SK-N-SH (cell line): ENCODE measurements at regions not wholly inside any gene's neighbourhood (a gene's known extent, or its start where the extent isn't known, plus 50 kb on each side); places are given as distances from the start of the nearest gene placed in this dataset.
A peak's percentile ranks its signal among the peaks of the same experiment; 100 is the strongest.

Experiments used
- CTCF ChIA-PET: fragments of 300-600, 350-600 bp; formaldehyde crosslinking; extraction: SDS; loops from one replicate; lab custom pipeline; 2021; lab: Yijun Ruan, JAX
- POLR2A ChIA-PET: fragments of 350-600 bp; sonication (Branson Sonifier 250); formaldehyde crosslinking; extraction: SDS; loops from one replicate; lab custom pipeline; 2020; ENCODE audit warnings: antibody characterized with exemption, inconsistent platforms; lab: Yijun Ruan, JAX
- DNase-seq: peaks from one replicate; pipeline ENCODE4 v3.0.0; 2012
- H2AFZ ChIP-seq: fragments of 200-600 bp; sonication (generic); 2 replicates; pipeline ENCODE4 v1.8.1; 2016; ENCODE audit warnings: antibody characterized with exemption, mild to moderate bottlenecking, low read depth
- H3F3A ChIP-seq: fragments of 200-600 bp; sonication (generic); replicated peaks from 2 replicates; pipeline ENCODE3; 2016; ENCODE audit warnings: antibody characterized with exemption, mild to moderate bottlenecking; ENCODE audit not compliant: insufficient read depth
- H3K27ac ChIP-seq, 2 experiments: fragments of 200-500 bp in 1 of 2; fragments of 200-600 bp in 1 of 2; sonication (Bioruptor generic) in 1 of 2; sonication (generic), shearing (Covaris generic) in 1 of 2; 2 replicates each; pipeline versions ENCODE4 v1.5.1 to v1.6.1; 2014 to 2016; ENCODE audit warnings: low read depth in 2 of 2, inconsistent platforms in 1 of 2, low read length in 1 of 2, mild to moderate bottlenecking in 1 of 2, mixed read lengths in 1 of 2
- H3K27me3 ChIP-seq: fragments of 200-600 bp; sonication (generic), shearing (Covaris generic); 2 replicates; pipeline ENCODE4 v1.6.1; 2016; ENCODE audit warnings: mixed run types; ENCODE audit not compliant: insufficient read depth
- H3K36me3 ChIP-seq, 2 experiments: fragments of 200-500 bp in 1 of 2; fragments of 200-600 bp in 1 of 2; sonication (Bioruptor generic) in 1 of 2; sonication (generic) in 1 of 2; replicated peaks in 1 of 2; 2 replicates each; pipeline versions ENCODE3 to v1.5.1; 2014 to 2016; ENCODE audit warnings: low read length in 1 of 2, mild to moderate bottlenecking in 1 of 2; ENCODE audit not compliant: insufficient read depth in 2 of 2, control insufficient read depth in 1 of 2
- H3K4me1 ChIP-seq, 2 experiments: fragments of 200-500 bp in 1 of 2; fragments of 200-600 bp in 1 of 2; sonication (Bioruptor generic) in 1 of 2; sonication (generic), shearing (Covaris generic) in 1 of 2; 2 replicates each; pipeline versions ENCODE4 v1.5.1 to v1.6.1; 2014 to 2016; ENCODE audit warnings: low read depth in 1 of 2, low read length in 1 of 2, mixed run types in 1 of 2; ENCODE audit not compliant: insufficient read depth in 2 of 2, control insufficient read depth in 1 of 2
- H3K4me2 ChIP-seq: fragments of 200-600 bp; sonication (generic), shearing (Covaris generic); 2 replicates; pipeline ENCODE4 v1.6.1; 2017; ENCODE audit warnings: mixed run types
- H3K4me3 ChIP-seq, 2 experiments: fragments of 200-500 bp in 1 of 2; fragments of 200-600 bp in 1 of 2; sonication (Bioruptor generic) in 1 of 2; sonication (generic), shearing (Covaris generic) in 1 of 2; 2 replicates each; pipeline versions ENCODE4 v1.5.1 to v1.8.1; 2014 to 2016; ENCODE audit warnings: low read depth in 2 of 2, inconsistent platforms in 1 of 2, low read length in 1 of 2, mild to moderate bottlenecking in 1 of 2, mixed read lengths in 1 of 2, moderate library complexity in 1 of 2
- H3K79me2 ChIP-seq: fragments of 200-600 bp; sonication (generic); 2 replicates; pipeline ENCODE4 v1.8.1; 2017; ENCODE audit warnings: mild to moderate bottlenecking; ENCODE audit not compliant: insufficient read depth
- H3K9ac ChIP-seq: fragments of 200-600 bp; sonication (generic); 2 replicates; pipeline ENCODE4 v1.6.1; 2017; ENCODE audit warnings: mixed run types
- H3K9me2 ChIP-seq: fragments of 200-600 bp; sonication (generic); 2 replicates; pipeline ENCODE4 v1.6.1; 2017; ENCODE audit warnings: mixed run types
- H3K9me3 ChIP-seq: fragments of 200-600 bp; sonication (generic); 2 replicates; pipeline ENCODE4 v1.6.1; 2017; ENCODE audit warnings: mixed run types, mild to moderate bottlenecking, moderate library complexity
- H4K20me1 ChIP-seq: fragments of 200-600 bp; sonication (generic); 2 replicates; pipeline ENCODE4 v1.6.1; 2017; ENCODE audit warnings: mild to moderate bottlenecking, mixed run types; ENCODE audit not compliant: insufficient read depth
- CHD2 ChIP-seq: fragments of 150-350 bp; IDR thresholded peaks from 2 replicates; pipeline ENCODE4 v1.6.1; 2018; ENCODE audit warnings: low read length; ENCODE audit not compliant: partially characterized antibody
- ELF1 ChIP-seq: IDR thresholded peaks from 2 replicates; pipeline ENCODE4 v1.4.0; 2012
- EP300 ChIP-seq, 2 experiments: IDR thresholded peaks; 2 replicates each; pipeline versions ENCODE4 v1.4.0 to v1.6.1; 2012; ENCODE audit warnings: borderline replicate concordance in 1 of 2, low read depth in 1 of 2, low read length in 1 of 2
- EZH2phosphoT487 ChIP-seq: fragments of 200-600 bp; sonication (generic); IDR thresholded peaks from 2 replicates; pipeline ENCODE4 v1.6.1; 2017; ENCODE audit warnings: low read depth, mixed run types, mild to moderate bottlenecking, antibody characterized with exemption, moderate library complexity, borderline replicate concordance
- FOSL2 ChIP-seq: IDR thresholded peaks from 2 replicates; pipeline ENCODE4 v1.4.0; 2012; ENCODE audit warnings: low read depth, mild to moderate bottlenecking, moderate library complexity, borderline replicate concordance
- FOXM1 ChIP-seq: IDR thresholded peaks from 2 replicates; pipeline ENCODE4 v1.4.0; 2012; ENCODE audit warnings: low read depth, mild to moderate bottlenecking
- GATA2 ChIP-seq: sonication (generic); formaldehyde crosslinking; IDR thresholded peaks from 2 replicates; pipeline ENCODE4 v1.5.0; 2020; ENCODE audit warnings: mild to moderate bottlenecking, missing genetic modification reagents
- JUND ChIP-seq: IDR thresholded peaks from 2 replicates; pipeline ENCODE4 v1.4.0; 2012
- MEF2A ChIP-seq: IDR thresholded peaks from 2 replicates; pipeline ENCODE4 v1.4.0; 2012; ENCODE audit warnings: low read depth, borderline replicate concordance
- MXI1 ChIP-seq: IDR thresholded peaks from 2 replicates; pipeline ENCODE4 v1.6.1; 2012; ENCODE audit warnings: mild to moderate bottlenecking, low read depth, low read length, improper control_type of control experiment
- NFIC ChIP-seq: IDR thresholded peaks from 2 replicates; pipeline ENCODE4 v1.4.0; 2012; ENCODE audit warnings: borderline replicate concordance
- NRF1 ChIP-seq: IDR thresholded peaks from 2 replicates; pipeline ENCODE4 v1.6.1; 2012; ENCODE audit warnings: low read depth, mild to moderate bottlenecking, low read length
- RAD21 ChIP-seq: IDR thresholded peaks from 2 replicates; pipeline ENCODE4 v1.6.1; 2012; ENCODE audit warnings: mild to moderate bottlenecking, low read length
- RCOR1 ChIP-seq: fragments of 150-350 bp; IDR thresholded peaks from 2 replicates; pipeline ENCODE4 v1.6.1; 2017; ENCODE audit warnings: antibody characterized with exemption, low read length
- RXRA ChIP-seq: IDR thresholded peaks from 2 replicates; pipeline ENCODE4 v1.4.0; 2012; ENCODE audit warnings: low read depth, mild to moderate bottlenecking, borderline replicate concordance
- SIN3A ChIP-seq: IDR thresholded peaks from 2 replicates; pipeline ENCODE4 v1.6.1; 2012; ENCODE audit warnings: low read depth, mild to moderate bottlenecking, low read length, moderate library complexity, borderline replicate concordance
- TAF1 ChIP-seq: IDR thresholded peaks from 2 replicates; pipeline ENCODE4 v1.6.1; 2012; ENCODE audit warnings: low read depth, mild to moderate bottlenecking, low read length, moderate library complexity, borderline replicate concordance
- TEAD4 ChIP-seq: IDR thresholded peaks from 2 replicates; pipeline ENCODE4 v1.4.0; 2012; ENCODE audit warnings: mild to moderate bottlenecking, borderline replicate concordance; ENCODE audit not compliant: insufficient read depth
- USF1 ChIP-seq: IDR thresholded peaks from 2 replicates; pipeline ENCODE4 v1.4.0; 2012; ENCODE audit warnings: low read depth, borderline replicate concordance
- YY1 ChIP-seq: IDR thresholded peaks from 2 replicates; pipeline ENCODE4 v1.4.0; 2012; ENCODE audit warnings: low read depth, mild to moderate bottlenecking
- WGBS: methylation state at CpG from one replicate; pipeline ENCODE4 v1.1.6; 2017; ENCODE audit warnings: low lambda C conversion rate; 5-methylcytosine and 5-hydroxymethylcytosine counted together
- TF ChIP-seq, protein P1 (sequence below): IDR thresholded peaks from 2 replicates; pipeline ENCODE4; 2012
- TF ChIP-seq, protein P2 (sequence below): IDR thresholded peaks from 2 replicates; pipeline ENCODE4 v1.4.0; 2012; ENCODE audit warnings: low read depth
- TF ChIP-seq, protein P3 (sequence below): fragments of 200-600 bp; sonication (generic); IDR thresholded peaks from 2 replicates; pipeline ENCODE4 v1.6.1; 2017; ENCODE audit warnings: antibody characterized with exemption, mild to moderate bottlenecking, moderate library complexity
- TF ChIP-seq, protein P4 (sequence below): IDR thresholded peaks from 2 replicates; pipeline ENCODE4 v1.6.1; 2012; ENCODE audit warnings: mild to moderate bottlenecking, low read depth, low read length, moderate library complexity
- TF ChIP-seq, protein P5 (sequence below): fragments of 150-350 bp; IDR thresholded peaks from 2 replicates; pipeline ENCODE4 v1.6.1; 2017; ENCODE audit warnings: antibody characterized with exemption, low read length, low read depth, borderline replicate concordance

DNA sequence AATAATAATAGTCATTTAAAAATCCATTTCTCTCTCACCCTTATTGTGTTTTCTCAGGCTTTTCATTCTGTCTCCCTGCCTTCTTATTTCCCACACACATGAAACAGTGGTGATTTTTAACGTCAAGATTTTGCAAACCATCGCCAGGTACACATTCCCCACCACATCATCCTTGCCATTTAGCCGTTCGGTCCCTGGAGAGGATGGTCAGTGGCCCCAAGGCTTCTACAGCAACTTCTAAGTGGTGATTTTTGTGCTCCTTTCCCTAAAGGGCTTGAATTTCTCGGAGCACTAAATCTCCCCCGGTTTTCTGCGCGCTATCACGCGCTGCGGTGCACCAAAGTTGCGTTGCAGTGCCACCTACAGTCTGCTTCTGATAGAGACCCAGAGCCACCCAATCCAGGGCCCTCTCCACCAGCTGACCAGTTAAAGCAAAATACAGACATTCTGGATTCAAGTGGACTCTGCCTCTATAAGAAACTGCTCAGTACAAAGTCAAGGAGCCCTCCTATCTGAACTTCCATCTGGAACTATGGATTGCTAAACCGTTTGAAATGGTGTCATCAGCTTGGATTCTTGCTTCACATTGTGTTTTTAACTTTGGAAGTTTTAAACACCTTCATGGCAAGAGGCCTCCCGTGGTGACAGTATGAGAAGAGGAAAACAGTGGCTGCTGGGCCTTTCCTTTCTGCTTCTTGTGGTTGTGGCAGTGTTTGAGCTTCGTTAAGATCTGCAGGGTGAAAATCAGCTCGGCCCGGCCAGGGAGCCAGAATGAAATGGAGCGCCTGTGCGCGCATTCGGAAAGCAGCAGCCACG is 234.0 kb downstream of the SPTSSA start:
- peaks cover 0 to 2% of the 10 kb centered on the region in 2 experiments; a peak in 1 of 4 replicates for H3K4me1 ChIP-seq
- CTCF ChIA-PET: interaction anchor here (0.5 to 2.2 kb wide), 39 partner anchors 8 to 1516 kb away, joined by 3 to 18 read pairs (median 4); no protein-coding TSS in a partner anchor
- H3K79me2 ChIP-seq: no peaks in the 10 kb centered on the region
- H3K4me3 ChIP-seq: peak overlapping the region; percentile 12 to 23; a peak in 2 of 4 replicates
- H3K4me2 ChIP-seq: peak overlapping the region; percentile 51; the same call in 1 of the 2 replicates
- 38% methylated on average over 22 of the region's 22 CpGs for WGBS
- no peaks in the 10 kb centered on the region for H4K20me1 ChIP-seq
- no peaks in the 10 kb centered on the region for H3F3A ChIP-seq
- DNase-seq: peak; percentile 81
- H3K36me3 ChIP-seq: no peaks in the 10 kb centered on the region
- H3K27ac ChIP-seq: no peak overlapping the region
- POLR2A ChIA-PET: no interaction called here
- H3K9ac ChIP-seq: no peak overlapping the region
- H3K9me2 ChIP-seq: no peaks in the 10 kb centered on the region
- H2AFZ ChIP-seq: no peak overlapping the region
- H3K9me3 ChIP-seq: no peaks in the 10 kb centered on the region
- peaks cover 6% of the 10 kb centered on the region; the same call in 1 of the 2 replicates for H3K27me3 ChIP-seq
- no peak for TF ChIP-seq FOSL2
- TF ChIP-seq, protein P1, sequence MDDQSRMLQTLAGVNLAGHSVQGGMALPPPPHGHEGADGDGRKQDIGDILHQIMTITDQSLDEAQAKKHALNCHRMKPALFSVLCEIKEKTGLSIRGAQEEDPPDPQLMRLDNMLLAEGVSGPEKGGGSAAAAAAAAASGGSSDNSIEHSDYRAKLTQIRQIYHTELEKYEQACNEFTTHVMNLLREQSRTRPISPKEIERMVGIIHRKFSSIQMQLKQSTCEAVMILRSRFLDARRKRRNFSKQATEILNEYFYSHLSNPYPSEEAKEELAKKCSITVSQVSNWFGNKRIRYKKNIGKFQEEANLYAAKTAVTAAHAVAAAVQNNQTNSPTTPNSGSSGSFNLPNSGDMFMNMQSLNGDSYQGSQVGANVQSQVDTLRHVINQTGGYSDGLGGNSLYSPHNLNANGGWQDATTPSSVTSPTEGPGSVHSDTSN: no peak
- TF ChIP-seq EP300 (IDR thresholded peaks at IDR 0.05; ENCODE audit: borderline replicate concordance in 1 of 2, low read depth in 1 of 2, low read length in 1 of 2): no peak
- TF ChIP-seq, protein P2, sequence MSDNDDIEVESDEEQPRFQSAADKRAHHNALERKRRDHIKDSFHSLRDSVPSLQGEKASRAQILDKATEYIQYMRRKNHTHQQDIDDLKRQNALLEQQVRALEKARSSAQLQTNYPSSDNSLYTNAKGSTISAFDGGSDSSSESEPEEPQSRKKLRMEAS: 0 out of 2 replicates have a peak, but pooled peaks have one; percentile 20
- TF ChIP-seq, protein P3, sequence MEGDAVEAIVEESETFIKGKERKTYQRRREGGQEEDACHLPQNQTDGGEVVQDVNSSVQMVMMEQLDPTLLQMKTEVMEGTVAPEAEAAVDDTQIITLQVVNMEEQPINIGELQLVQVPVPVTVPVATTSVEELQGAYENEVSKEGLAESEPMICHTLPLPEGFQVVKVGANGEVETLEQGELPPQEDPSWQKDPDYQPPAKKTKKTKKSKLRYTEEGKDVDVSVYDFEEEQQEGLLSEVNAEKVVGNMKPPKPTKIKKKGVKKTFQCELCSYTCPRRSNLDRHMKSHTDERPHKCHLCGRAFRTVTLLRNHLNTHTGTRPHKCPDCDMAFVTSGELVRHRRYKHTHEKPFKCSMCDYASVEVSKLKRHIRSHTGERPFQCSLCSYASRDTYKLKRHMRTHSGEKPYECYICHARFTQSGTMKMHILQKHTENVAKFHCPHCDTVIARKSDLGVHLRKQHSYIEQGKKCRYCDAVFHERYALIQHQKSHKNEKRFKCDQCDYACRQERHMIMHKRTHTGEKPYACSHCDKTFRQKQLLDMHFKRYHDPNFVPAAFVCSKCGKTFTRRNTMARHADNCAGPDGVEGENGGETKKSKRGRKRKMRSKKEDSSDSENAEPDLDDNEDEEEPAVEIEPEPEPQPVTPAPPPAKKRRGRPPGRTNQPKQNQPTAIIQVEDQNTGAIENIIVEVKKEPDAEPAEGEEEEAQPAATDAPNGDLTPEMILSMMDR: peak; percentile 83
- TF ChIP-seq TEAD4: no peak
- TF ChIP-seq SIN3A: no peak
- no peak for TF ChIP-seq GATA2
- no peak for TF ChIP-seq TAF1
- TF ChIP-seq YY1: no peak
- TF ChIP-seq RXRA: no peak
- TF ChIP-seq, protein P4, sequence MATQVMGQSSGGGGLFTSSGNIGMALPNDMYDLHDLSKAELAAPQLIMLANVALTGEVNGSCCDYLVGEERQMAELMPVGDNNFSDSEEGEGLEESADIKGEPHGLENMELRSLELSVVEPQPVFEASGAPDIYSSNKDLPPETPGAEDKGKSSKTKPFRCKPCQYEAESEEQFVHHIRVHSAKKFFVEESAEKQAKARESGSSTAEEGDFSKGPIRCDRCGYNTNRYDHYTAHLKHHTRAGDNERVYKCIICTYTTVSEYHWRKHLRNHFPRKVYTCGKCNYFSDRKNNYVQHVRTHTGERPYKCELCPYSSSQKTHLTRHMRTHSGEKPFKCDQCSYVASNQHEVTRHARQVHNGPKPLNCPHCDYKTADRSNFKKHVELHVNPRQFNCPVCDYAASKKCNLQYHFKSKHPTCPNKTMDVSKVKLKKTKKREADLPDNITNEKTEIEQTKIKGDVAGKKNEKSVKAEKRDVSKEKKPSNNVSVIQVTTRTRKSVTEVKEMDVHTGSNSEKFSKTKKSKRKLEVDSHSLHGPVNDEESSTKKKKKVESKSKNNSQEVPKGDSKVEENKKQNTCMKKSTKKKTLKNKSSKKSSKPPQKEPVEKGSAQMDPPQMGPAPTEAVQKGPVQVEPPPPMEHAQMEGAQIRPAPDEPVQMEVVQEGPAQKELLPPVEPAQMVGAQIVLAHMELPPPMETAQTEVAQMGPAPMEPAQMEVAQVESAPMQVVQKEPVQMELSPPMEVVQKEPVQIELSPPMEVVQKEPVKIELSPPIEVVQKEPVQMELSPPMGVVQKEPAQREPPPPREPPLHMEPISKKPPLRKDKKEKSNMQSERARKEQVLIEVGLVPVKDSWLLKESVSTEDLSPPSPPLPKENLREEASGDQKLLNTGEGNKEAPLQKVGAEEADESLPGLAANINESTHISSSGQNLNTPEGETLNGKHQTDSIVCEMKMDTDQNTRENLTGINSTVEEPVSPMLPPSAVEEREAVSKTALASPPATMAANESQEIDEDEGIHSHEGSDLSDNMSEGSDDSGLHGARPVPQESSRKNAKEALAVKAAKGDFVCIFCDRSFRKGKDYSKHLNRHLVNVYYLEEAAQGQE: no peak
- TF ChIP-seq MXI1: no peak
- no peak for TF ChIP-seq ELF1
- no peak for TF ChIP-seq EZH2phosphoT487
- TF ChIP-seq USF1: no peak
- no peak for TF ChIP-seq RCOR1
- TF ChIP-seq NRF1: no peak
- TF ChIP-seq NFIC: no peak
- TF ChIP-seq FOXM1: no peak
- peak; percentile 84 for TF ChIP-seq RAD21
- no peak for TF ChIP-seq JUND
- no peak for TF ChIP-seq MEF2A
- TF ChIP-seq, protein P5, sequence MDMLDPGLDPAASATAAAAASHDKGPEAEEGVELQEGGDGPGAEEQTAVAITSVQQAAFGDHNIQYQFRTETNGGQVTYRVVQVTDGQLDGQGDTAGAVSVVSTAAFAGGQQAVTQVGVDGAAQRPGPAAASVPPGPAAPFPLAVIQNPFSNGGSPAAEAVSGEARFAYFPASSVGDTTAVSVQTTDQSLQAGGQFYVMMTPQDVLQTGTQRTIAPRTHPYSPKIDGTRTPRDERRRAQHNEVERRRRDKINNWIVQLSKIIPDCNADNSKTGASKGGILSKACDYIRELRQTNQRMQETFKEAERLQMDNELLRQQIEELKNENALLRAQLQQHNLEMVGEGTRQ: no peak
- TF ChIP-seq CHD2: no peak
